Amygdala (tissue), 56 donors: ENCODE measurements at regions not wholly inside any gene's neighbourhood (a gene's known extent, or its start where the extent isn't known, plus 50 kb on each side); places are given as distances from the start of the nearest gene placed in this dataset.
"Not testable (repeated sequence)": the region's sequence is repeated elsewhere in the genome, so short reads cannot be mapped to it uniquely, and the experiment has no call there.

Experiments used
- DNase-seq, 56 donors: peaks; one replicate each; lab custom pipeline; 2025; lab: John Stamatoyannopoulos, UW

- no peak for DNase-seq
These were observed 242.8 kb upstream of the SGCG start for GRCh38 chr13:22937953-22938352.

- DNase-seq, result no peak
These were observed 242.2 kb upstream of the SGCG start for GRCh38 chr13:22938576-22938975.

- no peak for DNase-seq
These were observed 241.6 kb upstream of the SGCG start for GRCh38 chr13:22939157-22939556.

- no peak for DNase-seq
These were observed 240.6 kb upstream of the SGCG start for GRCh38 chr13:22940090-22940710.

- no peak for DNase-seq
These were observed 240.0 kb upstream of the SGCG start for GRCh38 chr13:22940736-22941135.

- not testable (repeated sequence) for DNase-seq
These were observed 239.3 kb upstream of the SGCG start for GRCh38 chr13:22941495-22941894.

- not testable (repeated sequence) for DNase-seq
These were observed 237.9 kb upstream of the SGCG start for GRCh38 chr13:22942831-22943230.

- DNase-seq, result no peak
These were observed 236.4 kb upstream of the SGCG start for GRCh38 chr13:22944378-22944777.

- DNase-seq, result no peak
These were observed 235.2 kb upstream of the SGCG start for GRCh38 chr13:22945321-22946226.

GRCh38 chr13:22948421-22948820, 232.4 kb upstream of the SGCG start:
- no peak for DNase-seq

GRCh38 chr13:22952018-22952417, 228.8 kb upstream of the SGCG start:
- DNase-seq, result not testable (repeated sequence)

GRCh38 chr13:22955147-22955546, 225.6 kb upstream of the SGCG start:
- not testable (repeated sequence) for DNase-seq

- DNase-seq, result not testable (repeated sequence)
These were observed 224.2 kb upstream of the SGCG start for GRCh38 chr13:22956456-22957115.

- not testable (repeated sequence) for DNase-seq
These were observed 220.9 kb upstream of the SGCG start for GRCh38 chr13:22959859-22960258.

GRCh38 chr13:22960827-22961226, 220.0 kb upstream of the SGCG start:
- DNase-seq, result no peak

GRCh38 chr13:22961342-22961741, 219.4 kb upstream of the SGCG start:
- DNase-seq, result not testable (repeated sequence)

- no peak for DNase-seq
These were observed 218.8 kb upstream of the SGCG start for GRCh38 chr13:22961835-22962537.

- DNase-seq, result not testable (repeated sequence)
These were observed 217.3 kb upstream of the SGCG start for GRCh38 chr13:22963384-22964053.

- no peak for DNase-seq
These were observed 216.4 kb upstream of the SGCG start for GRCh38 chr13:22964245-22964966.
